Body of pancreas (tissue), 4 donors: ENCODE measurements at regions not wholly inside any gene's neighbourhood (a gene's known extent, or its start where the extent isn't known, plus 50 kb on each side); places are given as distances from the start of the nearest gene placed in this dataset.

Experiments
- CTCF ChIP-seq, 7 experiments: fragments of 450-650 bp in 4 of 7; fragments of 200-600 bp in 3 of 7; sonication (generic) in 3 of 7; IDR thresholded peaks; one replicate each; pipeline ENCODE4 v1.5.1; 2016 to 2019; ENCODE audit warnings: antibody characterized with exemption in 7 of 7
- POLR2A ChIP-seq, 3 donors: fragments of 450-650 bp; IDR thresholded peaks; one replicate each; pipeline ENCODE4 v1.6.1; 2016; ENCODE audit warnings: antibody characterized with exemption in 3 of 3, mild to moderate bottlenecking in 2 of 3

- TF ChIP-seq CTCF (IDR thresholded peaks at IDR 0.05) (no peak), POLR2A (IDR thresholded peaks at IDR 0.05) (no peak)
Measured at GRCh38 chr3:13764161-13764560, 115.7 kb downstream of the WNT7A start.
